K562 (cell line): ENCODE measurements at regions not wholly inside any gene's neighbourhood (a gene's known extent, or its start where the extent isn't known, plus 50 kb on each side); places are given as distances from the start of the nearest gene placed in this dataset.

Experiments used
- E2F4 ChIP-seq: sonication (generic); formaldehyde crosslinking; IDR thresholded peaks from 2 replicates; pipeline ENCODE4 v1.8.0; 2022; ENCODE audit warnings: mild to moderate bottlenecking, low read depth, missing genetic modification reagents
- GTF2B ChIP-seq: IDR thresholded peaks from 2 replicates; pipeline ENCODE4 v1.6.1; 2011; ENCODE audit not compliant: insufficient read length; ENCODE audit errors: extremely low read depth
- HES1 ChIP-seq: fragments of 450-650 bp; IDR thresholded peaks from 2 replicates; pipeline ENCODE4 v1.6.1; 2016; ENCODE audit warnings: low read depth, mild to moderate bottlenecking, moderate library complexity
- MAFK ChIP-seq: IDR thresholded peaks from 2 replicates; pipeline ENCODE4 v1.6.1; 2011; ENCODE audit warnings: low read length, improper control_type of control experiment
- NFE2 ChIP-seq: IDR thresholded peaks from 2 replicates; pipeline ENCODE4 v1.6.1; 2014; ENCODE audit warnings: antibody characterized with exemption, low read depth
- TCFL5 ChIP-seq: fragments of 250-450 bp; sonication (Bioruptor Pico); conservative IDR thresholded peaks from 2 replicates; pipeline ENCODE4 v1.6.1; 2021; ENCODE audit warnings: mild to moderate bottlenecking, moderate library complexity, matching md5 sums
- USF2 ChIP-seq: sonication (generic); formaldehyde crosslinking; IDR thresholded peaks from 2 replicates; pipeline ENCODE4 v1.5.0; 2020; ENCODE audit warnings: missing genetic modification reagents
- ZBTB33 ChIP-seq: sonication (generic); formaldehyde crosslinking; IDR thresholded peaks from 2 replicates; pipeline ENCODE4 v1.8.1; 2023; ENCODE audit warnings: mild to moderate bottlenecking, missing genetic modification reagents
- ZNF133 ChIP-seq: fragments of 250-450 bp; sonication (Bioruptor Pico); IDR thresholded peaks from 2 replicates; pipeline ENCODE4 v1.4.0; 2020; ENCODE audit warnings: mild to moderate bottlenecking
- ZNF316 ChIP-seq: fragments of 450-650 bp; IDR thresholded peaks from 2 replicates; pipeline ENCODE4 v1.6.1; 2016

- peak; percentile 64; the same call in 1 of the 2 replicates for TF ChIP-seq MAFK
- TF ChIP-seq NFE2: peak; percentile 39
- no peak for TF ChIP-seq ZBTB33
- TF ChIP-seq HES1: no peak
- no peak for TF ChIP-seq USF2 (CRISPR knock-in tag)
- TF ChIP-seq GTF2B: no peak
- TF ChIP-seq ZNF133 (CRISPR knock-in tag): no peak
- TF ChIP-seq TCFL5 (CRISPR knock-in tag): no peak
- TF ChIP-seq ZNF316: peak; percentile 90
- no peak for TF ChIP-seq E2F4 (CRISPR knock-in tag)
Measured at GRCh38 chr1:221023482-221023881, 144.2 kb downstream of the HLX start (continued).
